ENCODE measurements at regions not wholly inside any gene's neighbourhood (a gene's known extent, or its start where the extent isn't known, plus 50 kb on each side); places are given as distances from the start of the nearest gene placed in this dataset.

DNA sequence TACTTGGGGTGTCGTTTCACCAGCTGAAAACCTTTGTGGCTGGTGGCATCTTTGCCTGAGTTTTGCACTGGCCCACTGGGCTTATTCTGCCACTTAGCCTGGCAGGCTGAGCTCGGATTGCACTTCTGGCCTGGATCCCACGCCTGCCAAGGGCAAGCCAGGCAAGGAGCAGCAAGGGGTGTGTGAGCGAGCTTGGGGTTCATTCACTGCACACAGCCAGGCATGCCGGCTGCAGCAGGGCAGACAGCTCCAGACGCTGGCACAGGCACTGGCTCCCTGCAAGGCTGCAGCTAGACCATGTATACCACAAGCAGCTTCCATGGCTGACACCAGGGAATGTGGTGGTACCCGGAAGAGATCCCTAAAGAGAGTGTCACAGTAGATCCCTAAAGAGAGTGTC is 476.3 kb downstream of the EPHA5 start:
- TF ChIP-seq, protein P1, sequence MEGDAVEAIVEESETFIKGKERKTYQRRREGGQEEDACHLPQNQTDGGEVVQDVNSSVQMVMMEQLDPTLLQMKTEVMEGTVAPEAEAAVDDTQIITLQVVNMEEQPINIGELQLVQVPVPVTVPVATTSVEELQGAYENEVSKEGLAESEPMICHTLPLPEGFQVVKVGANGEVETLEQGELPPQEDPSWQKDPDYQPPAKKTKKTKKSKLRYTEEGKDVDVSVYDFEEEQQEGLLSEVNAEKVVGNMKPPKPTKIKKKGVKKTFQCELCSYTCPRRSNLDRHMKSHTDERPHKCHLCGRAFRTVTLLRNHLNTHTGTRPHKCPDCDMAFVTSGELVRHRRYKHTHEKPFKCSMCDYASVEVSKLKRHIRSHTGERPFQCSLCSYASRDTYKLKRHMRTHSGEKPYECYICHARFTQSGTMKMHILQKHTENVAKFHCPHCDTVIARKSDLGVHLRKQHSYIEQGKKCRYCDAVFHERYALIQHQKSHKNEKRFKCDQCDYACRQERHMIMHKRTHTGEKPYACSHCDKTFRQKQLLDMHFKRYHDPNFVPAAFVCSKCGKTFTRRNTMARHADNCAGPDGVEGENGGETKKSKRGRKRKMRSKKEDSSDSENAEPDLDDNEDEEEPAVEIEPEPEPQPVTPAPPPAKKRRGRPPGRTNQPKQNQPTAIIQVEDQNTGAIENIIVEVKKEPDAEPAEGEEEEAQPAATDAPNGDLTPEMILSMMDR (IDR thresholded peaks at IDR 0.05): no peak
- TF ChIP-seq POLR2A (IDR thresholded peaks at IDR 0.05) (no peak), POLR2AphosphoS5 (IDR thresholded peaks at IDR 0.05) (no peak)

Measured in breast epithelium (tissue), 3 donors.